Peyer's patch (tissue), 4 donors: ENCODE measurements at regions not wholly inside any gene's neighbourhood (a gene's known extent, or its start where the extent isn't known, plus 50 kb on each side); places are given as distances from the start of the nearest gene placed in this dataset.

ENCODE experiments used
- DNase-seq, 3 donors: peaks; one replicate each; pipeline ENCODE4 v3.0.0-alpha.2; 2017 to 2019
- H3K27ac ChIP-seq, 4 donors: fragments of 200-600 bp; sonication (generic); one replicate each; pipeline ENCODE4 v1.5.1; 2016 to 2019
- H3K27me3 ChIP-seq, 2 donors: fragments of 200-600 bp; sonication (generic); one replicate each; pipeline ENCODE4 v1.5.1; 2019
- H3K36me3 ChIP-seq, 3 donors: fragments of 200-600 bp; sonication (generic); one replicate each; pipeline ENCODE4 v1.5.1; 2016 to 2019
- H3K4me1 ChIP-seq, 4 donors: fragments of 200-600 bp; sonication (generic); one replicate each; pipeline ENCODE4 v1.5.1; 2016 to 2019
- H3K4me3 ChIP-seq, 4 donors: fragments of 200-600 bp; sonication (generic); 1 replicate in 3 of 4; 2 replicates in 1 of 4; pipeline ENCODE4 v1.5.1; 2016 to 2019; ENCODE audit warnings: mild to moderate bottlenecking in 1 of 4
- H3K9me3 ChIP-seq, 4 donors: fragments of 200-600 bp; sonication (generic); one replicate each; pipeline ENCODE4 v1.5.1; 2016 to 2019; ENCODE audit warnings: mild to moderate bottlenecking in 1 of 4
- CTCF ChIP-seq, 6 experiments: fragments of 450-650 bp in 4 of 6; fragments of 200-600 bp in 2 of 6; sonication (generic) in 1 of 6; IDR thresholded peaks; one replicate each; pipeline ENCODE4 v1.5.1; 2017 to 2019; ENCODE audit warnings: antibody characterized with exemption in 6 of 6, mild to moderate bottlenecking in 3 of 6, moderate library complexity in 1 of 6
- POLR2A ChIP-seq, 2 donors: fragments of 450-650 bp; IDR thresholded peaks; one replicate each; pipeline ENCODE4 v1.5.1; 2017; ENCODE audit warnings: antibody characterized with exemption in 2 of 2, mild to moderate bottlenecking in 2 of 2, moderate library complexity in 2 of 2

- H3K27ac ChIP-seq: no peak overlapping the region
- no peaks in the 10 kb centered on the region for H3K4me1 ChIP-seq
- TF ChIP-seq CTCF (IDR thresholded peaks at IDR 0.05): no peak
- H3K36me3 ChIP-seq: no peaks in the 10 kb centered on the region
- H3K27me3 ChIP-seq: no peaks in the 10 kb centered on the region
- DNase-seq: no peak
- no peaks in the 10 kb centered on the region for H3K9me3 ChIP-seq
- no peak overlapping the region for H3K4me3 ChIP-seq
Observed at GRCh38 chr9:78479441-78479840, 182.5 kb downstream of the PSAT1 start.

DNA sequence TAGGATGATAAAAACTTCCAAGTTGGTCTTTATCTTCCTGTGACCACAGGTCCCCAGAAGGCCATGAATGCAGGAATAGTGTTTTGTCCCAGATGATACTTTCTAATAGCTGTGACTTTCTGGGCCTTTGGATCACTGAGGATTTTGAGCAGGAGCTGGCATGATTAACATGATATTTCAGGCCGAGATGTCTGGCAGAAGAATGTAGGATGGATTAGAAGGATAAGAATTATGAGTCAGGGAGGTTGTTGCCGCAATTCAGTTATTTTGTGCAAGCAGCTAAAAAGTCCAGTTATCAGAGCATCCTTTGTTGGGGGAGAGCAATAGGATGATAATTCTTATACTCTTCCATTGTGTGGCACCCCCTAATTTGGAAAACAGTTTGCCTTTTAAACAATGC lies 189.7 kb downstream of the PSAT1 start:
- no peaks in the 10 kb centered on the region for H3K27me3 ChIP-seq
- no peak overlapping the region for H3K27ac ChIP-seq
- no peaks in the 10 kb centered on the region for H3K36me3 ChIP-seq
- TF ChIP-seq POLR2A (IDR thresholded peaks at IDR 0.05) (no peak), CTCF (IDR thresholded peaks at IDR 0.05) (no peak)
- no peak for DNase-seq
- H3K4me3 ChIP-seq: no peak overlapping the region
- H3K9me3 ChIP-seq: no peaks in the 10 kb centered on the region
- no peaks in the 10 kb centered on the region for H3K4me1 ChIP-seq

DNA sequence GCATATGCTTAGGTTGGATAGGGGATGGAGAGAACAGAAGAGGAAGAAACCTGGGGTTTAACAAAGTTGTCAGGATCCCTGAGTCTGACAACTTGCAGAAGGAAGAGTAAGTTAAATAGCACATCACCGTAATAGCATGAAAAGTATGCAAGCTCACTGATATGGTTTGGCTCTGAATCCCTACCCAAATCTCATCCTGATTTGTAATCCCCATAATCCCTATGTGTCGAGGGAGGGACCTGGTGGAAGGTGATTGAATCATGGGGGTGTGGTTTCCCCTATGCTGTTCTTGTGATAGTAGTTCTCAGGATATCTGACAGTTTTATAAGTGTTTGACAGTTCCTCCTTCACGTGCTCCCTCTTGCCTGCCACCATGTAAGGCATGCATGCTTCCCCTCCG lies 193.3 kb downstream of the PSAT1 start:
- H3K36me3 ChIP-seq: no peaks in the 10 kb centered on the region
- no peak overlapping the region for H3K4me3 ChIP-seq
- TF ChIP-seq CTCF (IDR thresholded peaks at IDR 0.05): no peak
- no peak for TF ChIP-seq POLR2A (IDR thresholded peaks at IDR 0.05)
- H3K9me3 ChIP-seq: no peaks in the 10 kb centered on the region
- no peak for DNase-seq
- H3K27me3 ChIP-seq: no peaks in the 10 kb centered on the region
- H3K27ac ChIP-seq: no peak overlapping the region
- no peaks in the 10 kb centered on the region for H3K4me1 ChIP-seq

GRCh38 chr9:78491402-78491801 lies 194.5 kb downstream of the PSAT1 start:
- no peaks in the 10 kb centered on the region for H3K27me3 ChIP-seq
- H3K36me3 ChIP-seq: no peaks in the 10 kb centered on the region
- no peaks in the 10 kb centered on the region for H3K4me1 ChIP-seq
- H3K4me3 ChIP-seq: no peak overlapping the region
- no peaks in the 10 kb centered on the region for H3K9me3 ChIP-seq
- no peak overlapping the region for H3K27ac ChIP-seq
- DNase-seq: no peak
- TF ChIP-seq POLR2A (IDR thresholded peaks at IDR 0.05): no peak
- TF ChIP-seq CTCF (IDR thresholded peaks at IDR 0.05): no peak

DNA sequence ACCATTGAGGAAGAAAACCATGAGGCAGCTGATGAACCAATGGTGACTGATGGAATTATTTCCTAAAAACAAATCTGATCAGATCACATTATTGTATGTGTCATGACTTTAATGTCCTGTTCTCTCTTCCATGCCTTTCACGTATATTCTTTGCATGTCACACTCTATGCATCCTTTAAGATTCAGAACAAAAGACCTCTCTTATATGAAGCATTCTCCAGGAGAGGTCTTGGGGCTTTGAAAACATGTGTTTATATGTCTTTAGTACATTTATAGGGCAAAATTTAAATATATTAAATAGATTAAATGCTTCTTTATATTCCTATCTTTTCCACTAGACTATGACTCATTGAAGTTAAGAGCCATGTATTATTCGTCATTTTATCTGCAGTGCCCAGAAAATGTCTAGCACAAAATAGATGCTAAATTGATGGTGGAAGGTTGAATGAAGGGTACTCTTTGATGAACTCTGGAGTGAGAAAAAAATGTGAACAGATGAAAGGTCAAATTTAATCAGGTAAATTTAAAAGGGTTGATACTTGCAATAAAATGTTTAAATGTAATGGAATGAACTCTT lies 196.3 kb downstream of the PSAT1 start:
- Histone ChIP-seq H3K9me3 (no peaks in the 10 kb centered on the region), H3K4me3 (no peak overlapping the region), H3K27ac (no peak overlapping the region), H3K4me1 (no peaks in the 10 kb centered on the region), H3K27me3 (no peaks in the 10 kb centered on the region), H3K36me3 (no peaks in the 10 kb centered on the region)
- TF ChIP-seq CTCF (IDR thresholded peaks at IDR 0.05) (no peak), POLR2A (IDR thresholded peaks at IDR 0.05) (no peak)
- DNase-seq: no peak

GRCh38 chr9:78502566-78502965 lies 205.6 kb downstream of the PSAT1 start:
- Histone ChIP-seq H3K36me3 (no peaks in the 10 kb centered on the region), H3K4me3 (no peak overlapping the region), H3K4me1 (no peaks in the 10 kb centered on the region), H3K27ac (no peak overlapping the region), H3K9me3 (no peaks in the 10 kb centered on the region), H3K27me3 (no peaks in the 10 kb centered on the region)
- DNase-seq: no peak
- no peak for TF ChIP-seq CTCF (IDR thresholded peaks at IDR 0.05)
- TF ChIP-seq POLR2A (IDR thresholded peaks at IDR 0.05): no peak
